ENCODE measurements at regions not wholly inside any gene's neighbourhood (a gene's known extent, or its start where the extent isn't known, plus 50 kb on each side); places are given as distances from the start of the nearest gene placed in this dataset.

GRCh38 chr3:104244680-104245220 is 1122.0 kb upstream of the ALCAM start:
- TF ChIP-seq ZC3H10 (CRISPR knock-in tag; IDR thresholded peaks at IDR 0.05) (no peak), OSR1 (CRISPR knock-in tag; IDR thresholded peaks at IDR 0.05) (no peak), PPARA (CRISPR knock-in tag; IDR thresholded peaks at IDR 0.05; ENCODE audit: borderline replicate concordance) (no peak), RARB (CRISPR knock-in tag; IDR thresholded peaks at IDR 0.05) (no peak), CSDC2 (CRISPR knock-in tag; IDR thresholded peaks at IDR 0.05) (no peak), BACH2 (CRISPR knock-in tag; IDR thresholded peaks at IDR 0.05; ENCODE audit: borderline replicate concordance) (no peak)
- TF ChIP-seq, protein P1, sequence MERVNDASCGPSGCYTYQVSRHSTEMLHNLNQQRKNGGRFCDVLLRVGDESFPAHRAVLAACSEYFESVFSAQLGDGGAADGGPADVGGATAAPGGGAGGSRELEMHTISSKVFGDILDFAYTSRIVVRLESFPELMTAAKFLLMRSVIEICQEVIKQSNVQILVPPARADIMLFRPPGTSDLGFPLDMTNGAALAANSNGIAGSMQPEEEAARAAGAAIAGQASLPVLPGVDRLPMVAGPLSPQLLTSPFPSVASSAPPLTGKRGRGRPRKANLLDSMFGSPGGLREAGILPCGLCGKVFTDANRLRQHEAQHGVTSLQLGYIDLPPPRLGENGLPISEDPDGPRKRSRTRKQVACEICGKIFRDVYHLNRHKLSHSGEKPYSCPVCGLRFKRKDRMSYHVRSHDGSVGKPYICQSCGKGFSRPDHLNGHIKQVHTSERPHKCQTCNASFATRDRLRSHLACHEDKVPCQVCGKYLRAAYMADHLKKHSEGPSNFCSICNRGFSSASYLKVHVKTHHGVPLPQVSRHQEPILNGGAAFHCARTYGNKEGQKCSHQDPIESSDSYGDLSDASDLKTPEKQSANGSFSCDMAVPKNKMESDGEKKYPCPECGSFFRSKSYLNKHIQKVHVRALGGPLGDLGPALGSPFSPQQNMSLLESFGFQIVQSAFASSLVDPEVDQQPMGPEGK (CRISPR knock-in tag; IDR thresholded peaks at IDR 0.05; ENCODE audit: borderline replicate concordance): no peak
